ENCODE measurements at regions not wholly inside any gene's neighbourhood (a gene's known extent, or its start where the extent isn't known, plus 50 kb on each side); places are given as distances from the start of the nearest gene placed in this dataset.

DNA sequence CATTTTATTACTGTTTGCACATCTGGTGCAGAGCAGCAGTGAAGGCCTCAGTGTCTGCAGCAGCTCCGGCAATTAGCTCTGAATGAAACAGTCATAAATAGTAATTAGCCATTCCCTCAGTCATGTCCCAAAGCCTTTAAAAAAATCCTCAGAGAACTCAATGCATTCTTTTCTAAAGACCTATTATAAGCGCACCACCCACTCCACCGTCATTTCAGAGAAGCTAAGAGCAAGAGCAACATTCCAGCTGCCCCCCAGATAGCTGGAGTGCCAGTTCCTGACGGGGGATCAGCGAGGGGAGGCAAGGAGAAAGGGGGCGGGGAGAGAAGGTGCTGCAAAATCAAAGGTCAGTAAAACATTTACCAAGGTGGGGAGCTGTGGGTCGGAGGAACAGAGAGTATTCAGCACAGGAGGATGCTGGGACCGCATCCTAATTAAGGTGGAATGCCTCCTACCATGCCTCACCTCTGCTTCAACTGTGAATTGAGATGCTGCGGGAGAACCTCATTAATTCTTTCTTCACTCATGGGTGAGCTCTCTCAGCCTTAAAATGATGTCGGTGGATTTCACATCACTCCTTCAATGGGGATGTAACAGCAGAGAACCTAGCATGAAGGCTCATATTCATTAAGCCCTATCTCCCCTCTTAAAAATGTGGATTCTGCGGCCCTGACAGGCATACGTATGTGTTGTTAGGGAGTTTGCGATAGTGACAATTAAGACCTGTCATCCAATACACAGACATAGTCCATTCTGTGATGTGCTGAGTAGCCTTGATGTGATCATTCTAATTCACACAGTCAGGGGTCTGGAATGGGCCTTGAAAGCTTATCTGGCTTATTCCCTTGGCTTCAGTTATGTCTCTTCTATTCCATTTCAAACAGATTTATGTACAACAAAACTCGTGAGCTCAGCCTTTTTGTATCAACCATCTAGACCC is 469.5 kb upstream of the NRSN1 start:
- Histone ChIP-seq H3K4me2 (ENCODE audit: low read length) (no peak overlapping the region), H3K4me3 (ENCODE audit: low read depth, low read length, poor library complexity, severe bottlenecking) (no peak overlapping the region), H3K27ac (ENCODE audit: low read depth, low read length, poor library complexity, severe bottlenecking) (no peak overlapping the region), H3K27me3 (ENCODE audit: insufficient read depth, low read length) (no peaks in the 10 kb centered on the region), H3K36me3 (ENCODE audit: insufficient read depth, low read length) (no peaks in the 10 kb centered on the region), H3K4me1 (ENCODE audit: insufficient read depth, low read length, severe bottlenecking) (no peaks in the 10 kb centered on the region), H3K9ac (ENCODE audit: low read length) (no peak overlapping the region), H3K9me3 (ENCODE audit: low read length) (no peaks in the 10 kb centered on the region), H2AFZ (ENCODE audit: low read length) (no peak overlapping the region), H3K79me2 (ENCODE audit: insufficient read depth, low read length) (no peaks in the 10 kb centered on the region), H3F3A (ENCODE audit: insufficient read depth, low read length) (no peaks in the 10 kb centered on the region), H4K20me1 (ENCODE audit: insufficient read depth, low read length) (no peaks in the 10 kb centered on the region), H3K9me2 (ENCODE audit: low read depth, low read length) (no peaks in the 10 kb centered on the region)
- TF ChIP-seq CTCF (IDR thresholded peaks at IDR 0.05; ENCODE audit: low read length) = no peak
- TF ChIP-seq EZH2 (IDR thresholded peaks at IDR 0.05; ENCODE audit: borderline replicate concordance, low read length) = no peak

DNA sequence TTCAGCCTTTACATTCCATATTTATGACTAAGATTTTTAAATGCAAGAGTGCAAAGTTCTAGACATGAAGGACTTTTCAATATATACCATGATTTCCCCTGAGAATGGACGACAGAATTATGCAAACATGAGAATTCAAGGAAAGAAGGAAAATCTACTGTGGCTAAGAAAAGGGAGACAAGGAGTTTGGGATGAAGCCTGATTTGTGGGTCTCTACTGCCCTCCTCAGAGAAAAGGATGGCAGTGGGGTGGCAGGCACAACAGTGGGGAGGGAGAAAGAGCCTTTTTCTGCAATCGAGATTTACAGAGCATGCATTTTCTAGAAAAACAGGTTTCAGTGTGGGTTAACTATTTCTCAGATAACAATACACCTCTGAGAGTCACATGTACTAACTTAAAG is 466.9 kb upstream of the NRSN1 start:
- Histone ChIP-seq H3K79me2 (ENCODE audit: insufficient read depth, low read length) (no peaks in the 10 kb centered on the region), H3K9me3 (ENCODE audit: low read length) (no peaks in the 10 kb centered on the region), H3K36me3 (ENCODE audit: insufficient read depth, low read length) (no peaks in the 10 kb centered on the region), H3K9me2 (ENCODE audit: low read depth, low read length) (no peaks in the 10 kb centered on the region), H3K4me3 (ENCODE audit: low read depth, low read length, poor library complexity, severe bottlenecking) (no peak overlapping the region), H3K27me3 (ENCODE audit: insufficient read depth, low read length) (no peaks in the 10 kb centered on the region), H3F3A (ENCODE audit: insufficient read depth, low read length) (no peaks in the 10 kb centered on the region), H3K4me2 (ENCODE audit: low read length) (no peak overlapping the region), H3K9ac (ENCODE audit: low read length) (no peak overlapping the region), H2AFZ (ENCODE audit: low read length) (no peak overlapping the region), H4K20me1 (ENCODE audit: insufficient read depth, low read length) (no peaks in the 10 kb centered on the region), H3K27ac (ENCODE audit: low read depth, low read length, poor library complexity, severe bottlenecking) (no peak overlapping the region), H3K4me1 (ENCODE audit: insufficient read depth, low read length, severe bottlenecking) (no peaks in the 10 kb centered on the region)
- no peak for TF ChIP-seq EZH2 (IDR thresholded peaks at IDR 0.05; ENCODE audit: borderline replicate concordance, low read length)
- 0 out of 2 replicates have a peak, but pooled peaks have one; percentile 14 for TF ChIP-seq CTCF (IDR thresholded peaks at IDR 0.05; ENCODE audit: low read length)

GRCh38 chr6:23661549-23661948 is 464.5 kb upstream of the NRSN1 start:
- H3K27ac ChIP-seq (ENCODE audit: low read depth, low read length, poor library complexity, severe bottlenecking) = no peak overlapping the region
- H3K27me3 ChIP-seq (ENCODE audit: insufficient read depth, low read length) = no peaks in the 10 kb centered on the region
- H3K9me3 ChIP-seq (ENCODE audit: low read length) = no peaks in the 10 kb centered on the region
- no peaks in the 10 kb centered on the region for H3K79me2 ChIP-seq (ENCODE audit: insufficient read depth, low read length)
- H3F3A ChIP-seq (ENCODE audit: insufficient read depth, low read length) = no peaks in the 10 kb centered on the region
- no peaks in the 10 kb centered on the region for H3K4me1 ChIP-seq (ENCODE audit: insufficient read depth, low read length, severe bottlenecking)
- no peaks in the 10 kb centered on the region for H4K20me1 ChIP-seq (ENCODE audit: insufficient read depth, low read length)
- H3K4me3 ChIP-seq (ENCODE audit: low read depth, low read length, poor library complexity, severe bottlenecking) = no peak overlapping the region
- H2AFZ ChIP-seq (ENCODE audit: low read length) = no peak overlapping the region
- no peaks in the 10 kb centered on the region for H3K36me3 ChIP-seq (ENCODE audit: insufficient read depth, low read length)
- no peak overlapping the region for H3K4me2 ChIP-seq (ENCODE audit: low read length)
- no peak overlapping the region for H3K9ac ChIP-seq (ENCODE audit: low read length)
- H3K9me2 ChIP-seq (ENCODE audit: low read depth, low read length) = no peaks in the 10 kb centered on the region
- TF ChIP-seq EZH2 (IDR thresholded peaks at IDR 0.05; ENCODE audit: borderline replicate concordance, low read length) = no peak
- TF ChIP-seq CTCF (IDR thresholded peaks at IDR 0.05; ENCODE audit: low read length) = no peak

All from OCI-LY1 (cell line).